ENCODE measurements at regions not wholly inside any gene's neighbourhood (a gene's known extent, or its start where the extent isn't known, plus 50 kb on each side); places are given as distances from the start of the nearest gene placed in this dataset.
"Not testable (repeated sequence)": the region's sequence is repeated elsewhere in the genome, so short reads cannot be mapped to it uniquely, and the experiment has no call there.

DNA sequence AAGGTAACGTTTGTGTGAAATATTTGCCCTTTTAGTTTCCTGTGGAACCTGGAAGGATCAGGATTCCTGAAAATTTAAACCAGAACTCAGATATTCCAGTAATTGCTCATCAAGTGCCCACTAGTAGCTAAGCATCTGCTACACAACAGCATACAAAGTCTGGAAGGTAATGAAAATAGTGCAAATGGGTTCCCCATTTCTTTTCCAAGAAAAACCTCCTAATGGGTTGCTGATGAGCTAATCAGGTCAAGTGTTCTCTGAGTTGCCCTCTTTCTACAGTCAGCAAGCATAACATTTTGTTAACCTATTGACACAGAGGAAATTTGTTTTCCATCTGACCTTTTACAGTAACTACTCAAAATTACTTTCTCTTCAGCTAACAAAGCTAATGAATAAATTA lies 83.6 kb upstream of the PMCH start:
- FAIRE-seq (no peak), DNase-seq (ENCODE audit: low read depth) (no peak)
- no peak overlapping the region for H2AFZ ChIP-seq (ENCODE audit: low read depth, low read length)
- TF ChIP-seq EZH2 (IDR thresholded peaks at IDR 0.05; ENCODE audit: insufficient read depth, low read length): no peak
- TF ChIP-seq, protein P1, sequence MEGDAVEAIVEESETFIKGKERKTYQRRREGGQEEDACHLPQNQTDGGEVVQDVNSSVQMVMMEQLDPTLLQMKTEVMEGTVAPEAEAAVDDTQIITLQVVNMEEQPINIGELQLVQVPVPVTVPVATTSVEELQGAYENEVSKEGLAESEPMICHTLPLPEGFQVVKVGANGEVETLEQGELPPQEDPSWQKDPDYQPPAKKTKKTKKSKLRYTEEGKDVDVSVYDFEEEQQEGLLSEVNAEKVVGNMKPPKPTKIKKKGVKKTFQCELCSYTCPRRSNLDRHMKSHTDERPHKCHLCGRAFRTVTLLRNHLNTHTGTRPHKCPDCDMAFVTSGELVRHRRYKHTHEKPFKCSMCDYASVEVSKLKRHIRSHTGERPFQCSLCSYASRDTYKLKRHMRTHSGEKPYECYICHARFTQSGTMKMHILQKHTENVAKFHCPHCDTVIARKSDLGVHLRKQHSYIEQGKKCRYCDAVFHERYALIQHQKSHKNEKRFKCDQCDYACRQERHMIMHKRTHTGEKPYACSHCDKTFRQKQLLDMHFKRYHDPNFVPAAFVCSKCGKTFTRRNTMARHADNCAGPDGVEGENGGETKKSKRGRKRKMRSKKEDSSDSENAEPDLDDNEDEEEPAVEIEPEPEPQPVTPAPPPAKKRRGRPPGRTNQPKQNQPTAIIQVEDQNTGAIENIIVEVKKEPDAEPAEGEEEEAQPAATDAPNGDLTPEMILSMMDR (IDR thresholded peaks at IDR 0.05; ENCODE audit: insufficient read depth, low read depth, low read length): no peak
- H3K9ac ChIP-seq (ENCODE audit: low read length): no peak overlapping the region
- H3K36me3 ChIP-seq (ENCODE audit: insufficient read depth, low read length): no peaks in the 10 kb centered on the region
- no peaks in the 10 kb centered on the region for H3K4me1 Mint-ChIP-seq (ENCODE audit: low read depth, unreplicated experiment)
- no peaks in the 10 kb centered on the region for H3K36me3 Mint-ChIP-seq (ENCODE audit: low read depth, unreplicated experiment)
- no peaks in the 10 kb centered on the region for H3K9me3 Mint-ChIP-seq (ENCODE audit: unreplicated experiment)
- no peak overlapping the region for H3K4me2 ChIP-seq (ENCODE audit: low read length)
- no peak overlapping the region for H3K4me3 Mint-ChIP-seq (ENCODE audit: unreplicated experiment)
- no peaks in the 10 kb centered on the region for H3K79me2 ChIP-seq (ENCODE audit: insufficient read depth, low read length)
- H3K27ac ChIP-seq (ENCODE audit: low read depth, low read length): no peak overlapping the region
- H4K20me1 ChIP-seq (ENCODE audit: insufficient read depth, low read length): no peaks in the 10 kb centered on the region
- no peak overlapping the region for H3K27ac Mint-ChIP-seq (ENCODE audit: unreplicated experiment)
- H3K4me3 ChIP-seq (ENCODE audit: insufficient read depth, low read depth, low read length): no peak overlapping the region
- H3K4me1 ChIP-seq (ENCODE audit: insufficient read depth, low read length): no peaks in the 10 kb centered on the region
- H3K27me3 Mint-ChIP-seq (ENCODE audit: low read depth, unreplicated experiment): no peaks in the 10 kb centered on the region
- no peaks in the 10 kb centered on the region for H3K27me3 ChIP-seq (ENCODE audit: insufficient read depth, low read length)
- H3K9me3 ChIP-seq (ENCODE audit: insufficient read depth, low read depth, low read length): no peaks in the 10 kb centered on the region

DNA sequence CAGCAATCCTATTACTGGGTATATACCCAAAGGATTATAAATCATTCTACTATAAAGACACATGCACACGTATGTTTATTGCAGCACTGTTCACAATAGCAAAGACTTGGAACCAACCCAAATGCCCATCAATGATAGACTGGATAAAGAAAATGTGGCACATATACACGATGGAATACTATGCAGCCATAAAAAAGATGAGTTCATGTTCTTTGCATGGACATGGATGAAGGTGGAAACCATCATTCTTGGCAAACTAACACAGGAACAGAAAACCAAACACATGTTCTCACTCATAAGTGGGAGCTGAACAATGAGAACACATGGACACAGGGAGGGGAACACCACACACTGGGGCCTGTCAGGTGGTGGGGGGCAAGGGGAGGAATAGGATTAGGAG lies 58.1 kb upstream of the PMCH start:
- not testable (repeated sequence) for H3K4me3 ChIP-seq (ENCODE audit: insufficient read depth, low read depth, low read length); H3K36me3 Mint-ChIP-seq (ENCODE audit: low read depth, unreplicated experiment); H3K4me3 Mint-ChIP-seq (ENCODE audit: unreplicated experiment); FAIRE-seq; H3K27me3 ChIP-seq (ENCODE audit: insufficient read depth, low read length); H4K20me1 ChIP-seq (ENCODE audit: insufficient read depth, low read length); H3K4me1 Mint-ChIP-seq (ENCODE audit: low read depth, unreplicated experiment); DNase-seq (ENCODE audit: low read depth); H3K79me2 ChIP-seq (ENCODE audit: insufficient read depth, low read length); H3K27ac Mint-ChIP-seq (ENCODE audit: unreplicated experiment); H3K9me3 ChIP-seq (ENCODE audit: insufficient read depth, low read depth, low read length); H3K4me2 ChIP-seq (ENCODE audit: low read length); H2AFZ ChIP-seq (ENCODE audit: low read depth, low read length); H3K4me1 ChIP-seq (ENCODE audit: insufficient read depth, low read length); H3K27me3 Mint-ChIP-seq (ENCODE audit: low read depth, unreplicated experiment); H3K27ac ChIP-seq (ENCODE audit: low read depth, low read length); H3K9ac ChIP-seq (ENCODE audit: low read length); H3K36me3 ChIP-seq (ENCODE audit: insufficient read depth, low read length)
- H3K9me3 Mint-ChIP-seq (ENCODE audit: unreplicated experiment): peaks cover 12% of the 10 kb centered on the region

DNA sequence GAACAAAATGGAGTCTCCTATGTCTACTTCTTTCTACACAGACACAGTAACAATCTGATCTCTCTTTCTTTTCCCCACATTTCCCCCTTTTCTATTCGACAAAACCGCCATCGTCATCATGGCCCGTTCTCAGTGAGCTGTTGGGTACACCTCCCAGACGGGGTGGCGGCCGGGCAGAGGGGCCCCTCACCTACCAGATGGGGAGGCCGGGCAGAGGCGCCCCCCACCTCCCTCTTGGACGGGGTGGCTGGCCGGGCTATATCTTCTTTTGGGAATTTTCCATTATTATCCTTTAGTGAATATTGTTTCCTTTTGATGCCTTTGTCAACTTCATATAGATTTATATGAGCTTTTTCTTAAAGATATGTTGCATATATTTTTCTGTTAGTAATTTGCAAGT lies 53.4 kb upstream of the PMCH start:
- not testable (repeated sequence) for H3K4me1 Mint-ChIP-seq (ENCODE audit: low read depth, unreplicated experiment); H3K27me3 ChIP-seq (ENCODE audit: insufficient read depth, low read length); H4K20me1 ChIP-seq (ENCODE audit: insufficient read depth, low read length); H3K36me3 Mint-ChIP-seq (ENCODE audit: low read depth, unreplicated experiment); H3K27ac ChIP-seq (ENCODE audit: low read depth, low read length); H3K27me3 Mint-ChIP-seq (ENCODE audit: low read depth, unreplicated experiment); H3K9ac ChIP-seq (ENCODE audit: low read length); H3K4me2 ChIP-seq (ENCODE audit: low read length); H3K9me3 ChIP-seq (ENCODE audit: insufficient read depth, low read depth, low read length); H2AFZ ChIP-seq (ENCODE audit: low read depth, low read length); H3K36me3 ChIP-seq (ENCODE audit: insufficient read depth, low read length); DNase-seq (ENCODE audit: low read depth); H3K4me1 ChIP-seq (ENCODE audit: insufficient read depth, low read length); H3K4me3 ChIP-seq (ENCODE audit: insufficient read depth, low read depth, low read length); H3K4me3 Mint-ChIP-seq (ENCODE audit: unreplicated experiment); FAIRE-seq; H3K79me2 ChIP-seq (ENCODE audit: insufficient read depth, low read length); H3K27ac Mint-ChIP-seq (ENCODE audit: unreplicated experiment)
- peaks cover 12% of the 10 kb centered on the region for H3K9me3 Mint-ChIP-seq (ENCODE audit: unreplicated experiment)

All from astrocyte (in vitro differentiated cells and primary cell).